NB4 (cell line): ENCODE measurements at regions not wholly inside any gene's neighbourhood (a gene's known extent, or its start where the extent isn't known, plus 50 kb on each side); places are given as distances from the start of the nearest gene placed in this dataset.

ENCODE experiments used
- MAX ChIP-seq: IDR thresholded peaks from 2 replicates; pipeline ENCODE4 v1.6.1; 2011; ENCODE audit warnings: low read depth, low read length
- POLR2A ChIP-seq: IDR thresholded peaks from 2 replicates; pipeline ENCODE4 v1.6.1; 2011; ENCODE audit warnings: mild to moderate bottlenecking; ENCODE audit not compliant: insufficient read length; ENCODE audit errors: extremely low read depth
- TF ChIP-seq, protein P1 (sequence below): IDR thresholded peaks from one replicate; pipeline ENCODE4 v1.5.1; 2012; ENCODE audit warnings: low read depth, low read length

DNA sequence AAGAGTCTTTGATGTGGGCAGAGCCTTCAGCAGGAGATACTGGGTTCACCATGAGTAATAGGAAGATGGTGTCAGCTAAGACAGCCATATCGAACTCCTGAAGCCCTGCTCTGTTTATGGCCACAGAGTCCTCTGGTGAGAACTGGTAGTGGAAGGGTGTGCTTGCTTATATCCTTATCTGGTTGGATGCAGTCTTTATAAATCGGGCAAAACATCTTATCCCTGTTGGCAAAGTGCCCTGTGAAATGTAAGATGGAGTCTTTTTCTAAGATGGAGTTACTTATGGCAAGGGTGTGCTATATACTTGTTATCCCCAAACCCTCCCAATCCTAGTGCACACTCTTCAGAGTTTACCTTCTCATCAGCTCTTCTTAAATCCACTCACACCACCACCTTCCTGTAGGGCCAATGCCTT is 190.8 kb upstream of the PARD3B start:
- TF ChIP-seq, protein P1, sequence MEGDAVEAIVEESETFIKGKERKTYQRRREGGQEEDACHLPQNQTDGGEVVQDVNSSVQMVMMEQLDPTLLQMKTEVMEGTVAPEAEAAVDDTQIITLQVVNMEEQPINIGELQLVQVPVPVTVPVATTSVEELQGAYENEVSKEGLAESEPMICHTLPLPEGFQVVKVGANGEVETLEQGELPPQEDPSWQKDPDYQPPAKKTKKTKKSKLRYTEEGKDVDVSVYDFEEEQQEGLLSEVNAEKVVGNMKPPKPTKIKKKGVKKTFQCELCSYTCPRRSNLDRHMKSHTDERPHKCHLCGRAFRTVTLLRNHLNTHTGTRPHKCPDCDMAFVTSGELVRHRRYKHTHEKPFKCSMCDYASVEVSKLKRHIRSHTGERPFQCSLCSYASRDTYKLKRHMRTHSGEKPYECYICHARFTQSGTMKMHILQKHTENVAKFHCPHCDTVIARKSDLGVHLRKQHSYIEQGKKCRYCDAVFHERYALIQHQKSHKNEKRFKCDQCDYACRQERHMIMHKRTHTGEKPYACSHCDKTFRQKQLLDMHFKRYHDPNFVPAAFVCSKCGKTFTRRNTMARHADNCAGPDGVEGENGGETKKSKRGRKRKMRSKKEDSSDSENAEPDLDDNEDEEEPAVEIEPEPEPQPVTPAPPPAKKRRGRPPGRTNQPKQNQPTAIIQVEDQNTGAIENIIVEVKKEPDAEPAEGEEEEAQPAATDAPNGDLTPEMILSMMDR: no peak
- TF ChIP-seq POLR2A: no peak
- no peak for TF ChIP-seq MAX
